Astrocyte of the cerebellum (primary cell): ENCODE measurements at regions not wholly inside any gene's neighbourhood (a gene's known extent, or its start where the extent isn't known, plus 50 kb on each side); places are given as distances from the start of the nearest gene placed in this dataset.

Source experiments
- DNase-seq: peaks from one replicate; pipeline ENCODE4 v3.0.0-alpha.2; 2011; ENCODE audit warnings: low read depth
- H3K4me3 ChIP-seq: 2 replicates; pipeline ENCODE4 v1.5.1; 2011; ENCODE audit warnings: mild to moderate bottlenecking, low read depth, low read length, moderate library complexity
- in situ Hi-C: cut with HindIII; loops from 2 replicates; pipeline ENCODE4 v1.10.0; 2017; ENCODE audit warnings: low sequenced_read_pairs
- TF ChIP-seq, protein P1 (sequence below): IDR thresholded peaks from 2 replicates; pipeline ENCODE4 v1.5.1; 2012; ENCODE audit warnings: low read length, low read depth, moderate library complexity, mild to moderate bottlenecking; ENCODE audit errors: missing control alignments

DNA sequence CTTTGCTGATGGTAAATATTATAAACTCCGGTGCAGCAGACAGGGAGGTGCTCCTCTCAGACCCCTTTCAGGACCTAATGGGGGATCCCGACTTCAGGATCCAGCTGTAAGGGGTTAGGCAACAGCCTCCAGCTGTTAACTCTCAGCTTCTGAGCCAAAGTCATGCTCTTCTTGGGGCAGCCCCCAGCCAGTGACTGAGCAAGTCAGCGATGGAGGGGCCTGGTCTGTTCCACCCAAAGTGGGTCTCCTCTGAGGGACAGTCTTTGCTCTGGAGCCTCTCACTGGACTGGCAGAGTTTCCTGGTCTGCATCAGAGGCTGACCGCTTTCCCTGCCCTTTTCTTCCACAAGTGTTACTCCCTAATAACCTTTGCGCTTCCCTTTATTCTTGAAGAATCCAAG lies 184.2 kb upstream of the DIO3 start:
- no peak overlapping the region for H3K4me3 ChIP-seq
- no peak for DNase-seq
- in situ Hi-C loops = no loop called here
- TF ChIP-seq, protein P1, sequence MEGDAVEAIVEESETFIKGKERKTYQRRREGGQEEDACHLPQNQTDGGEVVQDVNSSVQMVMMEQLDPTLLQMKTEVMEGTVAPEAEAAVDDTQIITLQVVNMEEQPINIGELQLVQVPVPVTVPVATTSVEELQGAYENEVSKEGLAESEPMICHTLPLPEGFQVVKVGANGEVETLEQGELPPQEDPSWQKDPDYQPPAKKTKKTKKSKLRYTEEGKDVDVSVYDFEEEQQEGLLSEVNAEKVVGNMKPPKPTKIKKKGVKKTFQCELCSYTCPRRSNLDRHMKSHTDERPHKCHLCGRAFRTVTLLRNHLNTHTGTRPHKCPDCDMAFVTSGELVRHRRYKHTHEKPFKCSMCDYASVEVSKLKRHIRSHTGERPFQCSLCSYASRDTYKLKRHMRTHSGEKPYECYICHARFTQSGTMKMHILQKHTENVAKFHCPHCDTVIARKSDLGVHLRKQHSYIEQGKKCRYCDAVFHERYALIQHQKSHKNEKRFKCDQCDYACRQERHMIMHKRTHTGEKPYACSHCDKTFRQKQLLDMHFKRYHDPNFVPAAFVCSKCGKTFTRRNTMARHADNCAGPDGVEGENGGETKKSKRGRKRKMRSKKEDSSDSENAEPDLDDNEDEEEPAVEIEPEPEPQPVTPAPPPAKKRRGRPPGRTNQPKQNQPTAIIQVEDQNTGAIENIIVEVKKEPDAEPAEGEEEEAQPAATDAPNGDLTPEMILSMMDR = no peak

DNA sequence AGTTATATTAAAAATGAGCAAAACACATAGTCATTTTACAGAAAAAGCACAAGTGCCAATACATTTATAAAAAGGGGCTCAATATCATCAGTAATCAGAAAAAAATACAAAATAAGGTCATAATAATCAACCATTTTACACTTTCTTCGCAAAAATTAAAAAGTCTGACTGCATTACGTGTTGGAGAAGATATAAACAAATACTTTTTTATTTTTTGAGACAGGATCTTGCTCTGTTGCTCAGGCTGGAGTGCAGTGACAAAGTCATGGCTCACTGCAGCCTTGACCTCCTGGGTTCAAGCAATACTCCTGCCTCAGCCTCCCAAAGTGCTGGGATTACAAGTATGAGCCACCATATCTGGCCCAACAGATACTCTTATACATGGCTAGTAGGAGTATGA lies 181.5 kb upstream of the DIO3 start:
- in situ Hi-C loops = no loop called here
- no peak overlapping the region for H3K4me3 ChIP-seq
- TF ChIP-seq, protein P1 = no peak
- DNase-seq = no peak

DNA sequence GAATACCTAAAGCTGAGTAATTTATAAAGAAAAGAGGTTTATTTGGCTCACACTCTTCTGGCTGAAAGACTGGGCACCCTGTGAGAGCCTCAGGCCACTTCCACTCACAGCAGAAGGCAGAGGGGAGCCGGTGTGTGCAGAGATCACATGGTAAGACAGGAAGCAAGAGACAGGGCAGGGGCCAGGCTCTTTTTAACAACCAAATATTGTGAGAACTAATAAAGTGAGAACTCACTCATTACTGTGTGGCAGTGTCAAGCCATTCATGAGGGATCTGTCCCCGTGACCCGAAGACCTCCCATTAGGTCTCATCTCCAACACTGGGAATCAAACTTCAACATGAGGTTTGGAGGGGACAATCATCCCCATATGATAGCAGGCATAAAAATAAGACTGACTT lies 180.8 kb upstream of the DIO3 start:
- no peak for DNase-seq
- in situ Hi-C loops = no loop called here
- no peak overlapping the region for H3K4me3 ChIP-seq
- TF ChIP-seq, protein P1 = no peak

- DNase-seq = no peak
- in situ Hi-C loops = no loop called here
- TF ChIP-seq, protein P1 = no peak
- no peak overlapping the region for H3K4me3 ChIP-seq
Observed at GRCh38 chr14:101380940-101381339, 180.4 kb upstream of the DIO3 start.

- DNase-seq = no peak
- in situ Hi-C loops = no loop called here
- TF ChIP-seq, protein P1 = no peak
- no peak overlapping the region for H3K4me3 ChIP-seq
Observed at GRCh38 chr14:101383737-101384338, 177.5 kb upstream of the DIO3 start.

DNA sequence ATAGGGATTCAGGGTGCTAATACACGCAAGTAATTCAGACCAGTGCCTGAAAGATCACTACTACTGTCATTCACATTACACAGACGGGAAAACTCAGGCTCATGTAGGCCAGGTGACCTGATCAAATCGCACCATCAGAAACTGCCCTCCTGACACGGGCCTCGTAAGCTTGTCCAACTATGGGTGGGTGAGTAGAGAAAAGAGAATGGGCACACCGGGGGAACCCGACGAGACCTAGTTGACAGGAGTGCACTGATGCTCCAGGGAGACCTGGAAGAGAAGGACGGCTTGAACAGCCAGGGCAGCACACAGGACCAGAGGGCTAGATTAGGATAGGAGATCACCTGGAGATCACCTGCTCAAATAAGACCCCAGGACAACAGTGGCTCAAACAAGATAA lies 166.9 kb upstream of the DIO3 start:
- TF ChIP-seq, protein P1 = no peak
- no peak for DNase-seq
- in situ Hi-C loops = no loop called here
- H3K4me3 ChIP-seq = no peak overlapping the region
